ENCODE measurements at regions not wholly inside any gene's neighbourhood (a gene's known extent, or its start where the extent isn't known, plus 50 kb on each side); places are given as distances from the start of the nearest gene placed in this dataset.

DNA sequence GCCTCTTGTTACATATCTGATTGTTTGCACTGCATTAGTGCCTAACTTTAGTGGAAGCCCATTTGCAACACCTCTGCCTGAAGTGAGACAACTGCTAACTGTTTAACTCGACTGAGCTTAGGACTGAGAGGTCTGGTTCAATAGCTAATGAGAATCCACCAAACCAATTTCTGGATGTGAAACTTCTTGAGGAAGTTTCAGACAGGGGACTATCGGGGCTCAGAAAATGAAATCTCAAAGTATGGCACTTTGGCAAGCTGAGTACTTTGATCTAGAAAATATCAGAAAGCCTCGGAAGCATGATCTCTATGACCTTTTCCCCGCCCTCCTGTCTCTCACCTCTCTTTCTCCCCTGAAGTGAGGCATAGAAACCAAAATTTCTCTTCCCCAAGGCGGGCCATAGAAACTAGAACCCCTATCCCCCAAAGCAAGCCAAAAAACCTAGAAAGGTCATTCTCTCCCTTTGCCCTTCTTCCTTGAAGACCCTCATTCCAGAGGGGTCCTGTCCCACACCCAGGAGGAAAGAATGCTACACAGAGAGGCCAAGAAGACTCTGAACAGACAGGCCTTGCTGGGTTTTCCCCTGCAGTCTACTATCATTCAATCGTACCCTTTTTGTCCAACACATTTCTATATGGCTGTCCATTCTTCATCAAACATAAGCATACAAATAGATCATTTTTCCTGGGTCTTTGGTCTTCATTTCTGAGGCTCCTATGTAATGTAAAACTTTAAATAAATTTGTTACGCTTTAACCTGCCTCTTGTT is 69.6 kb upstream of the CREB1 start:
- no peak for DNase-seq

- no peak for DNase-seq
Measured at GRCh38 chr2:207463433-207463832, 66.3 kb upstream of the CREB1 start.

DNA sequence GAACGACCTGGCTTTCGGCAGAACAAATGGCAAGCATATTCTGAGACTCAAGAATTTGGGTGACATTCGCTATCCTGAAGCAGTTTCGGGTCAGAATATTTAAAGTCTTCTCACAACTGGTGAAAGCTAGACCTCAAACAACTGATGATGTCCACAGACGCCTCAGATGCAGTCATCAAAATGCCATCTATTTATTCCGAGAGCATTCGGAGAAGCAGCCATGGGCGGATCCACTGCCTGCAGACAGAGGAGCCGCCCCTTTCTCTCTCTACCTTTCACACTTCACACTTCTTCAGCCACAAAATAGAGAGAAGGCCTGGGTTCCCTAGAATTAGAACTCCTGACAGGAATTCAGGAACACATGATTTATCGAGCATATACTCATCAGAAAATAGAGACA is 65.8 kb upstream of the CREB1 start:
- no peak for DNase-seq

DNA sequence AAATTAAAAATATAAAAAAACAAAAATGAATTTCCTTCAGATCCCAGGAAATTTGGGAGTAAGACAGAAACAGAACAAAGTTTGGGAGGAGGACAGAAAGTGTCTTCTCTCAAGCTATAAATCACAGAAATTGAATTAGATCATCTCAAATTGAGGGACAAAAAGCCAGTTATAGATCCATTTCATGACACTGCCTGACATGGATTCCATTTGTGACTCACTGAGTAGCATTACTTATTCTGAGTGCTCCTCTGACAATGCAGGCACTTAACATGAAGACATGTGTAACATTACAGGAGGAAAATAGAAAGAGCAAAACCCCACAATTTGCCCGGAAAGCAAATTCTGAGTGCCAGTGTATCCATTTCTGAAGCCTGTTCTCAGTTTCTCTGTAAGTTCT is 63.9 kb upstream of the CREB1 start:
- no peak for DNase-seq

GRCh38 chr2:207467716-207468347 is 61.9 kb upstream of the CREB1 start:
- DNase-seq: no peak

- no peak for DNase-seq
Measured at GRCh38 chr2:207468488-207468887, 61.3 kb upstream of the CREB1 start.

- DNase-seq: no peak
Measured at GRCh38 chr2:207469451-207469850, 60.3 kb upstream of the CREB1 start.

DNA sequence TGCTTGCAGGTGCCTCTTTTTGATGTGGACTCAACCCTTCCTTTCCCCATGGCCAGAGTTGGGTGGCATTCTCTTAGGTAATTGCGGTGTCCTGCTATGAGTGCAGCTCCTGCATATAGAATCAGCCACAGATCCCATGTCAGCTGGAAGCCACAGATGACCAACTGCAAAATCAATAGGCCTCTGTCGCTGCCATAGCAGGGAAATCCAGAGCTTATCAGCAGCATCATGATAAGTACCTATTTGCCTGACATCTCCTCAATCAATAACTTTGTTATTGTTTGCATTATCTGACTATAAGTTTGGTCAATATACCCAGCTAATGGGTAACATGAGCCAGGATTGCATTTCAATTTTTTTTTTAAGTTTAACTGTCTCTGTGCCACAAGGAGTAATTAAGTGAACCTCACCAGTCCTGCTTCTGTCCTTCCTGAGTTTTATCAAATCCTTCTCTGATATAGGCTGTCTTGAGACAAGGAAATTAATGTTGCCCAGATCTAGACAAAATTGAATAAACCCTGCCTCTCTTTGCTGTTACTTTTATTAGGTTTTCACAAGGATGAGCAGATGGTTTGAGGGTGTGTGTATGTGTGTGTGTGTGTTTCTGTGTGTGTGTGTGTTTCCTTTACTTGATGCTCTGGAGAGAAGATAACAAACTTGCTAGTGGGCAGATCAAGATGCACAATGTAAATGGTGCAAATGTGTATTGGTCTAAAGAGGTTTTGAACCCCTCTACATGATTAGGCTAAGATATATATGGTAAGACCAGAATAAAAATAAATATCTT is 59.6 kb upstream of the CREB1 start:
- no peak for DNase-seq

GRCh38 chr2:207471261-207471660 is 58.5 kb upstream of the CREB1 start:
- DNase-seq: no peak

DNA sequence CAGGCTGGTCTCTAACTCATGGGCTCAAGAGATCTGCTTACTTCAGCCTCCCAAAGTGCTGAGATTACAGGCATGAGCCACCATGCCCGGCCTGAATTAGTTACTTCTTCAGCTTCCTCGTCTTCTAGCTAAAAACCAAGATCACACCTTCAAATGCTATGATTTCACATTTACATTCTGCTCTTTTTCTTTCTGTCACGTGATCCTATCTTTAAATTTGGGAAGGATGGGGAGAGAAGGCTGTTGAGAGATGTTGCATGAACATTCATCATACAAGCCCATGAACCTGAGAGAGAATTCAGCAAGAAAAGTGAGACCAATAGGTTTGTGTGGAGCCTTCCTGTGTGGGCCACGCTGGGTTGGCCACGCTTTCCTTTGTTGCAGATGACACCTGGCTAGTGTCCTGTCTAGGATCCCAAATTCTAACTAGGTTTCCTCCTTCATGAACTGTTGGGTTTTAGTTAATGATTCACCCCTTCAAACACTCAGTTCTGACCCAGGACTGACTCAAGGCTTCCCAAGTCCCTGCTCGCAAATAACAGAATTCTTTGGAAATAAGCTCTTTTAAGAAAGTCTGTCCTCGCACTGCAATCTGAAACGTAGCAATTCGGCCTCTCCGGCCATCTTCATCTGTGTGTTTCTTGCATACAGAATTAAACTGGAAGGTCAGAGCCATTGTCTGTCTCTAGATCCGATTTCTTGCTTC is 57.3 kb upstream of the CREB1 start:
- DNase-seq: no peak

- DNase-seq: no peak
Measured at GRCh38 chr2:207473049-207473930, 56.5 kb upstream of the CREB1 start.

DNA sequence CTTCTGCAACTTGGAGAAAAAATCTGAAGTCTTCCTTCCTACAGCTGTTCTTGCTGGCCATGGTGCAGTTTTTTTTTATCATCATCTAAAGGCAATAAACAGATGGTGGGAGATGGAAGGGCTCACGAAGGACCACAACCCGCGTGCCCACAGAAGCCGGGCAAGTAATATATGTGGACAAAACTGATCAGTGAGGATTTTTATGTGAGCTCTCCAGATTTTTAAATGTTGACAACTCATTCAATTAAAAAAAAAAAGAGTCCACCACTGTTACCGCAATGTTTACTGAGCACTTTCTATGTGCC is 55.9 kb upstream of the CREB1 start:
- DNase-seq: no peak

- peak; percentile 36 for DNase-seq
Measured at GRCh38 chr2:207474863-207475485, 54.8 kb upstream of the CREB1 start.

- no peak for DNase-seq
Measured at GRCh38 chr2:207475546-207475945, 54.2 kb upstream of the CREB1 start.

DNA sequence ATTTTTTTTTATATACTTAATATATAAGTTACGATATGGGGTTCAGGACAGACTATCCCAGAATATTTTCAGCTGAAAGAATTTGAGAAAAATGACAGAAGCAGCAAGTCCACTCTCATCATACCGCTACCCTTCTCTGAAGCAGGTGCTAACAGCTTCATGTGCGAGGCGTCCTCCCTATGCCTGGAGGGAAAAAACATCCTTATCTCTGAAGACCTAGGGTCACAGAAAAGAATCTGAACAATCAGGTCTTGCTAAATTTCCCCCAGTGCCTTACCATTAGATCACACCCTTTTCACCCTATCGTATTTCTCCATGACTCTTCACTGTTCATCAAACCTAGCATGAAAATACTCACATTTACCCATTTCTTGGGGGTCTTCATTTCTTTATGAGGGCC is 51.9 kb upstream of the CREB1 start:
- DNase-seq: no peak

GRCh38 chr2:207478572-207478971 is 51.2 kb upstream of the CREB1 start:
- no peak for DNase-seq

DNA sequence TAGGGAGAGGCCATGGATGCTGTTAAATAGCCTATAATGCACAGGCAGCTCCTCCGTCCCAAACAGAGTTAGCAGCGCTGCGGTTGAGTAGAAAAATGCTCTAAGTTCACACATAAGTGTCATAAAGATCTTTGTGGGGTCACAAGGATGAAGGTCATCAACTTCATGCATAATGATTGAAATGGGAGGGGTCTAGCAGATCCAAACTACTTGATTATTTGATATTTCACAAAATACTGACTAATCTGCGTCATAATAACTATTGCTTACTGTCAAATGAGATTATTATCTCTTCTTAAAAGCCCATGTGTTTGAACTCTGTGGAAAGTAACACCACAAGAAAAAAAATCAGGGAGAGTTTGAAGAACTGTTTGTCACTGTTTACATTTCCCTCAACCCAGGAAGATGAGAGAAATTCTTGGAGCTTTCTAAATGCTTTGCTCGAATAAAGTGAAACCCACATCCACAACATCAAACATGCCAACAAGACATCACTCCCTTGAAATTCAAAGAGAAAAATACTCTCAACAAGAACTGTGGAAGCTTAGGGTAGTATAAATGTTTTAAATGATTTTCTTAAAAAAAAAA is 50.5 kb upstream of the CREB1 start:
- DNase-seq: no peak

All from activated CD8-positive, alpha-beta memory T cell treated with anti-CD3 and anti-CD28 coated beads, Interleukin-2, amount 50 U/mL, for 4 hours (primary cell).